ENCODE measurements at regions not wholly inside any gene's neighbourhood (a gene's known extent, or its start where the extent isn't known, plus 50 kb on each side); places are given as distances from the start of the nearest gene placed in this dataset.

- no peak for TF ChIP-seq CTCF (conservative IDR thresholded peaks at IDR 0.05; ENCODE audit: low read depth, low read length)
- no peak for DNase-seq (ENCODE audit: low read depth)
- no peak overlapping the region for H3K4me3 ChIP-seq (ENCODE audit: low read depth, low read length)
These were observed 1329.7 kb upstream of the SLC39A10 start for GRCh38 chr2:194327196-194327888.

- H3K4me3 ChIP-seq (ENCODE audit: low read depth, low read length), result no peak overlapping the region
- no peak for TF ChIP-seq CTCF (conservative IDR thresholded peaks at IDR 0.05; ENCODE audit: low read depth, low read length)
- DNase-seq (ENCODE audit: low read depth), result no peak
These were observed 1333.3 kb upstream of the SLC39A10 start for GRCh38 chr2:194323740-194324139.

- TF ChIP-seq CTCF (conservative IDR thresholded peaks at IDR 0.05; ENCODE audit: low read depth, low read length), result no peak
- DNase-seq (ENCODE audit: low read depth), result no peak
- no peak overlapping the region for H3K4me3 ChIP-seq (ENCODE audit: low read depth, low read length)
These were observed 1336.5 kb upstream of the SLC39A10 start for GRCh38 chr2:194320520-194320919.

GRCh38 chr2:194319222-194319992 lies 1337.6 kb upstream of the SLC39A10 start:
- no peak overlapping the region for H3K4me3 ChIP-seq (ENCODE audit: low read depth, low read length)
- no peak for DNase-seq (ENCODE audit: low read depth)
- TF ChIP-seq CTCF (conservative IDR thresholded peaks at IDR 0.05; ENCODE audit: low read depth, low read length), result peak; percentile 31

- DNase-seq (ENCODE audit: low read depth), result no peak
- TF ChIP-seq CTCF (conservative IDR thresholded peaks at IDR 0.05; ENCODE audit: low read depth, low read length), result no peak
- no peak overlapping the region for H3K4me3 ChIP-seq (ENCODE audit: low read depth, low read length)
These were observed 1343.0 kb upstream of the SLC39A10 start for GRCh38 chr2:194314042-194314441.

- no peak for TF ChIP-seq CTCF (conservative IDR thresholded peaks at IDR 0.05; ENCODE audit: low read depth, low read length)
- no peak for DNase-seq (ENCODE audit: low read depth)
- H3K4me3 ChIP-seq (ENCODE audit: low read depth, low read length), result no peak overlapping the region
These were observed 1352.8 kb upstream of the SLC39A10 start for GRCh38 chr2:194304191-194304590.
